RPMI8226 (cell line): ENCODE measurements at regions not wholly inside any gene's neighbourhood (a gene's known extent, or its start where the extent isn't known, plus 50 kb on each side); places are given as distances from the start of the nearest gene placed in this dataset.
"Not testable (repeated sequence)": the region's sequence is repeated elsewhere in the genome, so short reads cannot be mapped to it uniquely, and the experiment has no call there.

Experiments used
- DNase-seq: peaks from one replicate; pipeline ENCODE4 v3.0.0-alpha.2; 2015

DNA sequence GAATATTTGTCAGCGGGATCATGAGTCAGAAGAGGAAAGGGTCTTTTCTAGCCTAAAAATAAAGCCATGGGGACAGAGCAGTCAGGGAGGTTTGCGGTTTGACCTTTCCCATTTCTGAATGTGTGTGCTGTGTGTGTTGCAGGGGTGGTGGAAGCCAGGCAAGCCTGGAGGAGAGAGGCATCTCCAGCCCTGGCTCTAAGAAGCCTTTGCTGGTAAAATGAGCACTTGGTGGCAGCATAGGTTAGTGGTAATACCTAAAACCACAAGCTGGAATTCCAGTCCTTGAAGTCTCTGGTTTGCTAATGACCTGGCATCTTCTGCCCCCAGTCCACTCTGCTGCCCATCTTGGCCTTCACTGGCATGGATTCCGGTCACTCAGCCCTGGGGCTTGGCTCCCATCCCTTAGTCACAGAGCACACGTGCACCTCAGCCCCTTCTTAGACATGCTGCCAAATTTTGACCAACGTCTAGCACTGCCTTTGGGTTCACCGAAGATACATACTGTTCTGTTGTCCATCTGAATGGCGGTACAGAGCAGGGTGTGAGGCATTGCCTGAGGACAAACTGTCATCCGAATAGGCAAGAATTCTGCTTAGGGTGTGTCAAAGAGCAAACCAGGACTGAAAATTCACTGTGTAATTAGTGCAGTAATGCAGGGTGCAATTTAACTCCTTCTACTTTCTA is 52.7 kb downstream of the KCNA5 start:
- peak; percentile 28 for DNase-seq

DNA sequence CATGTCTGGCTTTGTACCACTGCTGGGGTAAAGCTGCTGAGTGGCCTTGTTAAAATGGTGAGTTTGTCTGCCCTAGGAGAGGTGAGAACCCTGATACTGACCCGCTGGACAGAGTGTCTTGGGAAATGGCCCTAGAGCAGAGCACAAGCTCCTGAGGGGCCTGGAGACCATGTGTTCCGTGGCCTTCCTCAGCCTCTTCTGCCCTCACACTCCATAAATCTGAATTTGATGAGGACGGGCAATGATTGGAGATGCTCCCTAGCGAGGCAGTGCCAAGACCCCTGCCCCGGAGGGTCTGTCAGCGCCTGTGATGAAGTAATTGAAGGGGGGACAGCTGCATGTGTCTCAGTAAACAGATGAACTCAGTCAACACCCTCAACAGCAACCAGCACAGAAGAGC is 54.1 kb downstream of the KCNA5 start:
- DNase-seq: no peak

DNA sequence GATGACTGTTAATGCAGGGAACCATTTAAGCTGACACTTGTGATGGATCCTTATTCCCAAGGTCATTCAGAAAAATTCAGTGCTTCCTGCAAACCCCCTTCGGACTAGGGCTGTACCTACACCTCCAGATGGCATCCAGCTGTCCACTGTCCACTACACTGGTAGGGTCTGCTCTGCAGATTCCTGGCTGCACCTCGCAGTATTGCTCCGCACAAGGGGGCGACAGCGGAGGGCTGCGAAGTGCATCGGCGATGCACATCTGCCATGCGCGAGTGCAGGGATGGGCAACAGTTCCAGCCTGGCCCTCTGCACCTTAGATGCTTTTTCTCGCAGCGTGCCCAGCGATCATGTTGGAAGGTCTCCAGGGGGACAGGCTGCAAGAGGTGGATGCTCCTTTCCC is 55.5 kb downstream of the KCNA5 start:
- DNase-seq: no peak

GRCh38 chr12:5099591-5099990 is 55.9 kb downstream of the KCNA5 start:
- DNase-seq: no peak

DNA sequence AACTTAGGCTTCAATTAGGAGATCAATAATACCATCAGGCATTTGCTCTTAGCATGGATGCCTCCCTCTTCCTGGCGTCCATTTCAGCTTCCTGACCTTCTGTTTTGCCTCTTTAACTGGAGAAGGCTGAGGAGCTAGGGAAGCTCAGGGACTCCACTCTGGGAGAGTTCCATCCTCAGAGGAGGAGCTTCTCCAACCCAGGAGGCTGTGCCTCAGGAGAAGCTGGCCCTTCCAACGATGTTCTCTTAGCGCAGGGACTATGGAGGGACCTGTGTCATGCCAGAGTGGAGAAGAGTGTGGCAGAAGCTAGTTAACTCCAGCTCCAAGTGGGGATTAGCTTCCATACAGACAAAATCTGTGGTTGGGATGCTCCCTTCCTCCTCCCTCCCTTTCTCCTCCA is 58.0 kb downstream of the KCNA5 start:
- no peak for DNase-seq

DNA sequence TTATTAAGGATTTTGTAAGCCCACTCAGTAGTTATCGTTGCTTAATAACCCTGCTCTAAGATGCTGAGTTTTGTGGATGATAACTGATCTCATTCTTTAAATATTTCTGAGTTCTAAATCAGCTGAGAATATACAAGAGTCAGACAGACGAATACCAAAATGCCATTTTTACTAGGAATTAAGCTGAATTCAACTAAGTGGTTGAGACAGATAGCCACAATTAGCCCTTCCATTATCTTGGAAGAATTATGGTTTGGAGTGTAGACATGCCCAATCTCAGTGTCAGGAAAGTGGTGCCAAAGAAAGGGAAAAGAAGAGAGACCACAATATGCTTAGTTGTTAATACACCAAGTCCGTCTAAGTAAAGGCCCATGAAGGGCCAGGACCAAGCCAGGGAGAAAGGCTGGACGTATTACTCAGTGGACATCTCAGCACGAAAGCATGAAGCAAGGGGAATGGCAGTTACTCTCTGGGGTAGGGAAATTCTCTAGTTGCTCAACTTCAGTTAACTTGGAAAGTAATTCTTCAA is 58.6 kb downstream of the KCNA5 start:
- no peak for DNase-seq

DNA sequence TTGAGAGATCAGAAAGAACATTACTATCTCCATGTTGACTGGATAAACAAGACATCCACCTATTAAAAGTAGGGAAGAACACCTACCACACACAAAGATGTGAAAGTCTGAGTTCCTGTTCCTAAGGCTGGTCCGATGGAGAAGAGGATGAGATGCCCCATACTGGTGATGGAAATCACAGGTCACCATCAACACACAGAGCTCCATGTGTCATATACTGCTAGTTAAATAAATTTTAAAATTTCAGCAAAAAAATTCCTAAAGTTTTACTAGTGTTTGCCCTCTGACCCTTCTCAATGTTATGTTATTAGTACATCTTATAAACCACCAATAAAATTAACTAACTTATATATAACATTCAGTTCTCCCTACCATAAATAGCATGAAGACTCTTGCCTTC is 59.1 kb downstream of the KCNA5 start:
- no peak for DNase-seq

GRCh38 chr12:5110345-5110744 is 66.7 kb downstream of the KCNA5 start:
- no peak for DNase-seq

DNA sequence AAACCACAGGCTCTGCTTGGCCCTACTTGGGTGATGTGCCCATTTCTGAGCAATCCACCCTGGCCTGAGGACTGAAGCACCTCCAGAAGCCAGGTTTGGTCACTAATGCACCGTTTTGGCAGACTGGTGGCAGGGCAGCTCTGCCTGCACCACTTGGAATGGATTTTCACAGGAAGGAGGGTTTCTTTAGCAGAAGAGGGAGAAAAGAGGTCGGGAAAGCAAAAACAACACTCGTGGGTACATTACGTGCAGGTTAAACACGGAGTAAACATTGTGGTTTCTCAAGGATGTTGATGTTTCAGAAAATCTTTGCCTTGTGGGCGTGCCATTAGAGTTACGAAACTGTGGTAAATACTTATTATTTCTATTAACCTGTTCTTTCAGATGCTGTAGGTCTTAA is 70.8 kb downstream of the KCNA5 start:
- DNase-seq: no peak

GRCh38 chr12:5121784-5122183 is 78.1 kb downstream of the KCNA5 start:
- DNase-seq: not testable (repeated sequence)

- DNase-seq: not testable (repeated sequence)
Measured at GRCh38 chr12:5122256-5122831, 78.7 kb downstream of the KCNA5 start.

- no peak for DNase-seq
Measured at GRCh38 chr12:5123921-5124320, 80.2 kb downstream of the KCNA5 start.

- no peak for DNase-seq
Measured at GRCh38 chr12:5124401-5124800, 80.7 kb downstream of the KCNA5 start.

DNA sequence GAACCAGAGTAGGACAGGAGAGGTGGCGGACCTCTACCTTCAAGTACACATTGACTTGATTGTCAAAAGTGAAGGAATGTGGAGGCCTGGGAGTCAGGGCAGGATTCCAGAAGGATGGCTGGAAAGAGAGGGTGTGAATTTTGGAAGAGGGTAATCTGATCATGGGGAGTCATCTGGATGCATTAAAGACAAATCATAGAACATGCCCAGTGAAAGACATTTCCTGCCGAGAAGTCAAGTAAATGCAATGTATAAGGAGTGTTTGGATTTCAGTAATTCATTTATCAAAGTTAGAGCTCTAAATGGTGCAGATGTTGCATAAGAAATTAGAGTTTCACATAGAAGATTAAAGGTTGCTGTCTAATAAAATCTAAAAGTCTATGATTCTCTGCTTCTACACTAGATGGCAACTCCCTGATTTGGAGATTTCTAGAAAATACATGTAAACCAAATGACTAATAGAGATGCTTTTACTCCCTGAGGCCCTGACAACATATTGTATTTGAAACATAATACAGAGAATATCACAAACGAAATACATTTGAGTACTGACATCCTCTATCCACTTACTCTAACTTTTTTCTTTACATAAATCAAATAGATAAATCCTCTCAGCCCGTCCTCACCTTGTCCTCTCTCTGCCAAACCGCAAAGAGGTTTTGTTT is 91.3 kb downstream of the KCNA5 start:
- DNase-seq: no peak

DNA sequence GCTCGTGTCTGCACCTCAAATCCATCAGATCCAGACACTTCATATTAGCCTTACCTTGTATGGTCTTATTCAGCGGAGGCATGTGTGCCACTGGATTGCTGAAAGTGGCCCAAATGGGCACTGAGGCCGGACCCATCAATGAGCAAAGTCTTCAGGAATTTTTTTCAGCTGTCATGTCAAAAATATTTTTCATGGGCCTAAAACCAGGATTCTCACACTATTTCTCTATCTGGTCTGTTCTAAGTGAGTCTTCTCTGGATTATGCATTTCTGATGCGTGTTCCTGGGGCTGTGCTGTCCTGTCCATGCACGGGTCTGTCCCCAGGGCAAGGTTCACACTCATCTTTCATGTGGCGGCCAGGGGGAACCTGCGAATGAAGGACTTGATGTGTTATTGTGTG is 94.6 kb downstream of the KCNA5 start:
- no peak for DNase-seq

- DNase-seq: no peak
Measured at GRCh38 chr12:5138845-5139244, 95.2 kb downstream of the KCNA5 start.

GRCh38 chr12:5139751-5140150 is 96.1 kb downstream of the KCNA5 start:
- DNase-seq: no peak

DNA sequence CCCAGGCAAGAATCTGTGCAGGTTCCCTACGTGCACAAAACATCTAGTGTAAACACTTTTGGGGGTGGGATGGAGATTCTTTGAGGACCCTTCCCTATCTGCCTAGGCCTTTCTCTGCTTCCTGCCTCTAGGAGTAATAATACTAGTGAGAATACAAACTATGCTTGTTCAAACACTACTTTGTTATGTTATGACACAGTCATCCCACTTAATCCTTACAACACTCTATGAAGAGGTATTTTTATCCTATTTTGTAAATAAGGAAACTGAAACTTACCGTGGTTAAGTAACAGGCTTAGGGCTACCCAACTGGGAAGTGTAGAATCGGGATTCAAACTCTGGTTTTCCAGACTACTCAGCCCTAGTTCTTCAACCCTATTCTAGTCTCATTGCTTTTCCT is 96.5 kb downstream of the KCNA5 start:
- no peak for DNase-seq

DNA sequence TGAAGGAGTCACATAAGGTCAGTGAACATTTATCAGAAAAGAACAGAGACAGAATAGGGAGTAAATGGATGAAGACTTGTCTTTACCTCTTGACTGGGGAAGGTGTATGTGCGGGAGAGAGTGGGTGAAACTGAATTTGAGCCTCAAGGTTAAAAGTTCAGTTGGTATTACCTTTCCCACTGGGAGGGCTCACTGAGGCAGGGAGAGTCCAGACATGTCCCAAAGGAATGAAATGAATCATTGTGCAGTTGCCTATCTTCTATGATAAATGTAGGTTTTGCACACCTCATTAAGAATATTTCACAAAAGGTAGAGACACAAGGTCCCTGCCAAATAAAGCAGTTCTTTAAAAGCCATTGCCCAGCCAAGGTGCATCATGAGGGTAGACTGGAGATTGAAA is 105.2 kb downstream of the KCNA5 start:
- DNase-seq: no peak

DNA sequence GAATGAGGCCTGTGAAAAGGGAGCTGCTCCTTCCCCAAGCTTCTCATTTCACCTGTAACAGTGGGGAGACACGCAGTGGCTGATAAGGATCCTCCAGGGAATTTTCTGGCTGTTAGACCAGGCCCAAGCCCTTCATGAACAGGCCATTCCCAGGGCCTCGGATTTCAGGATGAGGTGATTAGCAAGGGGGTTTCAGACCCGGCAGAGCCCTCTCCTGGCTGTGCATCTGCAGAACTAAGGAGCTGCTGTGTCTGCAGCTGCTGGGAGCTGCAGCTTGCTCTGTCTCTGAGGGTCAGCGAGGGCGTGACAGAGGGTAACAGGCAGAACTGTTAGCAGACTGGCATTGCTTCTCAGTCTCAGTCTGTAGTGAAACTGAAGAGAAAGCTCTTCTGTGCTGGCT is 110.4 kb downstream of the KCNA5 start:
- DNase-seq: peak; percentile 60

DNA sequence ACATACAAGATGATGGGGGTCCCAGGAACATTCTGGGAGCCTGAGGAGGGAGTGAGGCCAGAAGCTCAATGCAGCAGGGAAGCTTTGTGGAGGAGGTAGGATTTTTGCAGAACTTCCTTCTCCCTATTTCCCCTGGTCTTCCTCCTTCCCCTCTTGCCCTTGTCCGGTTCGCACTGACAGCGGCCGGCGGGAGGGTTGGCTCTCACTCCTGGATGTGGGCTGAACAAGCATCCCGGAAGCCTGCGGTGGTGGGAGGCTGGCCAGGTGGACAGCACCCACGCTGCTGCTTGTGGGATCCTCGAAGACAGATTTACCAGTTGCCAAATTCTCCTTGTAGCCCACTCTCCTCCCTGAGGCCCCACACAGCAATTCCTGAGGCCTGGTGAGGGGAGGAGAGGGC is 112.2 kb downstream of the KCNA5 start:
- peak; percentile 47 for DNase-seq

- DNase-seq: no peak
Measured at GRCh38 chr12:5160827-5161226, 117.1 kb downstream of the KCNA5 start.

DNA sequence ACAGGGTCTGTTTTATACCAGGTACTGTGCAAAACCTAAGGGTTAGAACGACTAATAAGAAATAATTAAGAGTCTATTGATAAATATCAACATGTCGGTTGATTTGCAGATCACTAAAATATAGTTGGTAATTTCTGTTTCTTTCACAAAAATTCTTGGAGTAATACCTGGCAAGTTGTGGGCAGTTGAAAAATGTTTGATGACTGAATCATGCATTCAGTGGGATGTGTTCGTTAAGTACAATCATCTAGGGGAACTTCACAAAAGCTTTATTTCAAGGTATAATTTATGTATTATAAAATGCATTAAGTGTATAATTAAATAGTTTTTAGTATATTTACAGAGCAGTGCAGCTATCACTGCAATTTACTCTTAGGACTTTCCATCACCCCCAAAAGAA is 120.0 kb downstream of the KCNA5 start:
- DNase-seq: no peak

DNA sequence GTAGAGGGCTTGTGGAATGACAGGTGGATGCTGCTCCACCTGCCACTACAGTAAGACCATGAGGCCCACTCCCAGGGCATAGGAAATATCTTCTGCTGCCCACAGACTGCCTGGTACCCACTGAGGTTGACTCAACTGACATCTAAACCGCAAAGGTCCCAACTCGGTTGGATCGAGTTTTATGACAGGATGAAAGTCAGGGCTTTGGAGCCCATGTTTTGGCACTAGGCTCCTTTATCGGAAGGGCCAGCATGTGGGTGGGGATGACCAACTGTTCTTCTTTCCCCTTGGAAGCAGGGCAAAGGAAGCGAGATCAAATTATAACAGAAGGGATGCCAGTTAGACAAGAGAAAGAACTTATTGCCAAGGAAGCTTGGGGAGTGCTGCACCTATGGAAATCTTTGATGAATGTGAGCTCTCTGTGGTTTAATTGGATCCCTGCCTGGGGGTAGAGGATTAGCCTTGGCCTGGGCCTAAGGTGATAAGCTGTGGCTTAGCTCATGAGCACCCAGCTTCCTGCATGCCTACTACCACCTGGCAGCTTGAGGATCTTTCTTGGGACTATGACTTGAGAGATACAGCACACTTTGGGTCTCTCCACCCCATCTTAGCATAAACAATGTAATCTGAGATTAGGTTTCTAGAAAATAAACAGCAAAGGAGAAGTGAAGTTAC is 121.8 kb downstream of the KCNA5 start:
- DNase-seq: no peak
